GM23338 (cell line): ENCODE measurements at regions not wholly inside any gene's neighbourhood (a gene's known extent, or its start where the extent isn't known, plus 50 kb on each side); places are given as distances from the start of the nearest gene placed in this dataset.

Experiments
- CREB1 ChIP-seq: fragments of 250-450 bp; sonication (Bioruptor Pico); IDR thresholded peaks from 2 replicates; pipeline ENCODE4 v1.5.0; 2020; ENCODE audit warnings: low read depth, mild to moderate bottlenecking, moderate library complexity
- CTCF ChIP-seq, 2 experiments: fragments of 200-600 bp in 1 of 2; sonication (generic) in 1 of 2; conservative IDR thresholded peaks; 2 replicates each; pipeline versions ENCODE4 v1.5.1 to v1.6.1; 2016 to 2017; ENCODE audit warnings: antibody characterized with exemption in 2 of 2, low read depth in 2 of 2, mild to moderate bottlenecking in 2 of 2, moderate library complexity in 1 of 2
- ETS1 ChIP-seq: IDR thresholded peaks from 2 replicates; pipeline ENCODE4 v1.6.1; 2016; ENCODE audit warnings: antibody characterized with exemption
- EZH2 ChIP-seq: fragments of 200-600 bp; sonication (generic); IDR thresholded peaks from one replicate; pipeline ENCODE4 v1.8.0; 2017; ENCODE audit warnings: antibody characterized with exemption, mild to moderate bottlenecking, low read depth; ENCODE audit not compliant: unreplicated experiment
- EZH2phosphoT487 ChIP-seq: fragments of 200-600 bp; sonication (generic); IDR thresholded peaks from one replicate; pipeline ENCODE4 v1.8.1; 2018; ENCODE audit warnings: antibody characterized with exemption; ENCODE audit not compliant: unreplicated experiment
- JUNB ChIP-seq: IDR thresholded peaks from one replicate; pipeline ENCODE4 v1.6.1; 2016; ENCODE audit warnings: antibody characterized with exemption; ENCODE audit not compliant: unreplicated experiment
- POLR2AphosphoS5 ChIP-seq: IDR thresholded peaks from 2 replicates; pipeline ENCODE4 v1.6.1; 2016; ENCODE audit warnings: antibody characterized with exemption, low read depth

- TF ChIP-seq EZH2: no peak
- no peak for TF ChIP-seq CTCF (conservative IDR thresholded peaks at IDR 0.05; ENCODE audit: low read depth in 2 of 2)
- TF ChIP-seq EZH2phosphoT487: no peak
- TF ChIP-seq POLR2AphosphoS5: no peak
- TF ChIP-seq CREB1 (CRISPR knock-in tag): no peak
- TF ChIP-seq JUNB: no peak
- no peak for TF ChIP-seq ETS1
Observed at GRCh38 chr5:56717253-56717987, 97.9 kb upstream of the MAP3K1 start.
